Liver (tissue), 3 donors: ENCODE measurements at regions not wholly inside any gene's neighbourhood (a gene's known extent, or its start where the extent isn't known, plus 50 kb on each side); places are given as distances from the start of the nearest gene placed in this dataset.

Experiments used
- JUND ChIP-seq, 2 donors: IDR thresholded peaks; 2 replicates each; pipeline ENCODE4 v1.6.1; 2016; ENCODE audit warnings: antibody characterized with exemption in 2 of 2
- NR2F2 ChIP-seq: IDR thresholded peaks from 2 replicates; pipeline ENCODE4 v1.6.1; 2016; ENCODE audit warnings: antibody characterized with exemption
- RAD21 ChIP-seq, 2 donors: IDR thresholded peaks; 2 replicates each; pipeline ENCODE4 v1.6.1; 2016; ENCODE audit warnings: antibody characterized with exemption in 2 of 2, mild to moderate bottlenecking in 2 of 2
- SP1 ChIP-seq: IDR thresholded peaks from 2 replicates; pipeline ENCODE4 v1.6.1; 2018; ENCODE audit warnings: antibody characterized with exemption, mild to moderate bottlenecking
- YY1 ChIP-seq: IDR thresholded peaks from 2 replicates; pipeline ENCODE4 v1.6.1; 2016; ENCODE audit warnings: antibody characterized with exemption, mild to moderate bottlenecking
- TF ChIP-seq, protein P1 (sequence below): fragments of 150-350 bp; IDR thresholded peaks from 2 replicates; pipeline ENCODE4 v1.5.1; 2017; ENCODE audit warnings: improper control_type of control experiment, low read depth, low read length; ENCODE audit not compliant: missing input control
- TF ChIP-seq, protein P2 (sequence below): IDR thresholded peaks from 2 replicates; pipeline ENCODE4 v1.6.1; 2016; ENCODE audit warnings: antibody characterized with exemption, mild to moderate bottlenecking
- TF ChIP-seq, protein P3 (sequence below): IDR thresholded peaks from 2 replicates; pipeline ENCODE4 v1.6.1; 2016; ENCODE audit warnings: antibody characterized with exemption
- donor health status: healthy.
- donor health status: healthy.

DNA sequence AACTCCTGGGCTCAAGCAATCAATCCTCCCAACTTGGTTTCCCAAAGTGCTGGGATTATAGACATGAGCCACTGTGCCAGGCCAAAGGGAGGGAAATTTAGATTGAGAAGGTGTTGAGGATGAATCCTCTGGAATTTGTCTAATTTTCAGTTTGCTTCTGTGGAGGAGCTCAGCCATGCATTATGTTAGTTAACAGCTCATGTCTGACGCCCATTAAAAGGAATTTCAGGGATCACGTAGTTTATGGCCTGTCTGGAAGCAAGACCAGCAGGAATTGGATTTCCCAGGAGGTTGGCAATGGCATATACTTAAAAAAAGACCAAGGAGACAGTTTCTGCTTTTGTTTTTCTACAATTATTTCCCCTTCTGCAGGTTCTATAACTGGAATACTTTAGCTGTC is 165.7 kb downstream of the OTUD1 start:
- TF ChIP-seq, protein P1, sequence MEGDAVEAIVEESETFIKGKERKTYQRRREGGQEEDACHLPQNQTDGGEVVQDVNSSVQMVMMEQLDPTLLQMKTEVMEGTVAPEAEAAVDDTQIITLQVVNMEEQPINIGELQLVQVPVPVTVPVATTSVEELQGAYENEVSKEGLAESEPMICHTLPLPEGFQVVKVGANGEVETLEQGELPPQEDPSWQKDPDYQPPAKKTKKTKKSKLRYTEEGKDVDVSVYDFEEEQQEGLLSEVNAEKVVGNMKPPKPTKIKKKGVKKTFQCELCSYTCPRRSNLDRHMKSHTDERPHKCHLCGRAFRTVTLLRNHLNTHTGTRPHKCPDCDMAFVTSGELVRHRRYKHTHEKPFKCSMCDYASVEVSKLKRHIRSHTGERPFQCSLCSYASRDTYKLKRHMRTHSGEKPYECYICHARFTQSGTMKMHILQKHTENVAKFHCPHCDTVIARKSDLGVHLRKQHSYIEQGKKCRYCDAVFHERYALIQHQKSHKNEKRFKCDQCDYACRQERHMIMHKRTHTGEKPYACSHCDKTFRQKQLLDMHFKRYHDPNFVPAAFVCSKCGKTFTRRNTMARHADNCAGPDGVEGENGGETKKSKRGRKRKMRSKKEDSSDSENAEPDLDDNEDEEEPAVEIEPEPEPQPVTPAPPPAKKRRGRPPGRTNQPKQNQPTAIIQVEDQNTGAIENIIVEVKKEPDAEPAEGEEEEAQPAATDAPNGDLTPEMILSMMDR: no peak
- no peak for TF ChIP-seq SP1
- no peak for TF ChIP-seq YY1
- no peak for TF ChIP-seq NR2F2
- no peak for TF ChIP-seq RAD21 (IDR thresholded peaks at IDR 0.05)
- TF ChIP-seq, protein P2, sequence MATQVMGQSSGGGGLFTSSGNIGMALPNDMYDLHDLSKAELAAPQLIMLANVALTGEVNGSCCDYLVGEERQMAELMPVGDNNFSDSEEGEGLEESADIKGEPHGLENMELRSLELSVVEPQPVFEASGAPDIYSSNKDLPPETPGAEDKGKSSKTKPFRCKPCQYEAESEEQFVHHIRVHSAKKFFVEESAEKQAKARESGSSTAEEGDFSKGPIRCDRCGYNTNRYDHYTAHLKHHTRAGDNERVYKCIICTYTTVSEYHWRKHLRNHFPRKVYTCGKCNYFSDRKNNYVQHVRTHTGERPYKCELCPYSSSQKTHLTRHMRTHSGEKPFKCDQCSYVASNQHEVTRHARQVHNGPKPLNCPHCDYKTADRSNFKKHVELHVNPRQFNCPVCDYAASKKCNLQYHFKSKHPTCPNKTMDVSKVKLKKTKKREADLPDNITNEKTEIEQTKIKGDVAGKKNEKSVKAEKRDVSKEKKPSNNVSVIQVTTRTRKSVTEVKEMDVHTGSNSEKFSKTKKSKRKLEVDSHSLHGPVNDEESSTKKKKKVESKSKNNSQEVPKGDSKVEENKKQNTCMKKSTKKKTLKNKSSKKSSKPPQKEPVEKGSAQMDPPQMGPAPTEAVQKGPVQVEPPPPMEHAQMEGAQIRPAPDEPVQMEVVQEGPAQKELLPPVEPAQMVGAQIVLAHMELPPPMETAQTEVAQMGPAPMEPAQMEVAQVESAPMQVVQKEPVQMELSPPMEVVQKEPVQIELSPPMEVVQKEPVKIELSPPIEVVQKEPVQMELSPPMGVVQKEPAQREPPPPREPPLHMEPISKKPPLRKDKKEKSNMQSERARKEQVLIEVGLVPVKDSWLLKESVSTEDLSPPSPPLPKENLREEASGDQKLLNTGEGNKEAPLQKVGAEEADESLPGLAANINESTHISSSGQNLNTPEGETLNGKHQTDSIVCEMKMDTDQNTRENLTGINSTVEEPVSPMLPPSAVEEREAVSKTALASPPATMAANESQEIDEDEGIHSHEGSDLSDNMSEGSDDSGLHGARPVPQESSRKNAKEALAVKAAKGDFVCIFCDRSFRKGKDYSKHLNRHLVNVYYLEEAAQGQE: no peak
- TF ChIP-seq, protein P3, sequence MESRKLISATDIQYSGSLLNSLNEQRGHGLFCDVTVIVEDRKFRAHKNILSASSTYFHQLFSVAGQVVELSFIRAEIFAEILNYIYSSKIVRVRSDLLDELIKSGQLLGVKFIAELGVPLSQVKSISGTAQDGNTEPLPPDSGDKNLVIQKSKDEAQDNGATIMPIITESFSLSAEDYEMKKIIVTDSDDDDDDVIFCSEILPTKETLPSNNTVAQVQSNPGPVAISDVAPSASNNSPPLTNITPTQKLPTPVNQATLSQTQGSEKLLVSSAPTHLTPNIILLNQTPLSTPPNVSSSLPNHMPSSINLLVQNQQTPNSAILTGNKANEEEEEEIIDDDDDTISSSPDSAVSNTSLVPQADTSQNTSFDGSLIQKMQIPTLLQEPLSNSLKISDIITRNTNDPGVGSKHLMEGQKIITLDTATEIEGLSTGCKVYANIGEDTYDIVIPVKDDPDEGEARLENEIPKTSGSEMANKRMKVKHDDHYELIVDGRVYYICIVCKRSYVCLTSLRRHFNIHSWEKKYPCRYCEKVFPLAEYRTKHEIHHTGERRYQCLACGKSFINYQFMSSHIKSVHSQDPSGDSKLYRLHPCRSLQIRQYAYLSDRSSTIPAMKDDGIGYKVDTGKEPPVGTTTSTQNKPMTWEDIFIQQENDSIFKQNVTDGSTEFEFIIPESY: no peak
- TF ChIP-seq JUND (IDR thresholded peaks at IDR 0.05): no peak
